ENCODE measurements at regions not wholly inside any gene's neighbourhood (a gene's known extent, or its start where the extent isn't known, plus 50 kb on each side); places are given as distances from the start of the nearest gene placed in this dataset.

DNA sequence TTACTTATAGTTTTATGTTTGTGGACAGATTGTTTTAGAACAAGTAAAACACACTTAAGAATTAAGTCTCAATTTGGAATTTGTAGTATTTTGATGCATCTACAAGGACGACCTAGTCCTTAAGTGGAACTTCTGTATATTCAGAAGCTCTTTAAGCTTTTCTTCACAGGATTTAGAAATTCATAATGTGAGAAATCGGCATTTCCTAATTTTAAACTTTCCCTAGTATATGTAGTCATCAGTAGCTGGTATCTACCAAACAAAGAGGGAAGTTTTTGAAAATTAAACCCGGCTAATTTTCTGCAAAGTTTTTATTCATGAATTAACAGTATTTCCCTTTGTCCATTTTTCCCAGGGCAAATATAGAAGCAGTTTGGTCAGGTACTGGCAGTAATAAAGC, 203.6 kb downstream of the CDRT15L2 start:
- TF ChIP-seq, protein P1, sequence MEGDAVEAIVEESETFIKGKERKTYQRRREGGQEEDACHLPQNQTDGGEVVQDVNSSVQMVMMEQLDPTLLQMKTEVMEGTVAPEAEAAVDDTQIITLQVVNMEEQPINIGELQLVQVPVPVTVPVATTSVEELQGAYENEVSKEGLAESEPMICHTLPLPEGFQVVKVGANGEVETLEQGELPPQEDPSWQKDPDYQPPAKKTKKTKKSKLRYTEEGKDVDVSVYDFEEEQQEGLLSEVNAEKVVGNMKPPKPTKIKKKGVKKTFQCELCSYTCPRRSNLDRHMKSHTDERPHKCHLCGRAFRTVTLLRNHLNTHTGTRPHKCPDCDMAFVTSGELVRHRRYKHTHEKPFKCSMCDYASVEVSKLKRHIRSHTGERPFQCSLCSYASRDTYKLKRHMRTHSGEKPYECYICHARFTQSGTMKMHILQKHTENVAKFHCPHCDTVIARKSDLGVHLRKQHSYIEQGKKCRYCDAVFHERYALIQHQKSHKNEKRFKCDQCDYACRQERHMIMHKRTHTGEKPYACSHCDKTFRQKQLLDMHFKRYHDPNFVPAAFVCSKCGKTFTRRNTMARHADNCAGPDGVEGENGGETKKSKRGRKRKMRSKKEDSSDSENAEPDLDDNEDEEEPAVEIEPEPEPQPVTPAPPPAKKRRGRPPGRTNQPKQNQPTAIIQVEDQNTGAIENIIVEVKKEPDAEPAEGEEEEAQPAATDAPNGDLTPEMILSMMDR (IDR thresholded peaks at IDR 0.05; ENCODE audit: low read length) = no peak
- TF ChIP-seq EZH2 (optimal IDR thresholded peaks at IDR 0.05; ENCODE audit: low read depth, low read length) = no peak
- no peak for TF ChIP-seq EZH2phosphoT487 (IDR thresholded peaks at IDR 0.05; ENCODE audit: low read length)

All from MM.1S (cell line).